ENCODE measurements at regions not wholly inside any gene's neighbourhood (a gene's known extent, or its start where the extent isn't known, plus 50 kb on each side); places are given as distances from the start of the nearest gene placed in this dataset.

GRCh38 chr9:26561928-26562327, 330.7 kb downstream of the CAAP1 start:
- no peak for TF ChIP-seq CTCF (IDR thresholded peaks at IDR 0.05; ENCODE audit: control extremely low read depth in 1 of 3, insufficient read depth in 1 of 3, low read depth in 1 of 3, low read length in 3 of 3)
- no peak for TF ChIP-seq POLR2AphosphoS5 (IDR thresholded peaks at IDR 0.05; ENCODE audit: low read depth, low read length)
- no peak for TF ChIP-seq GABPA (IDR thresholded peaks at IDR 0.05; ENCODE audit: borderline replicate concordance, insufficient read depth, low read length)
- TF ChIP-seq RNF2 (IDR thresholded peaks at IDR 0.05; ENCODE audit: borderline replicate concordance, low read depth, low read length, missing control alignments, poor library complexity, severe bottlenecking): no peak
- TF ChIP-seq TAF1 (IDR thresholded peaks at IDR 0.05; ENCODE audit: low read depth, low read length): no peak
- no peak for TF ChIP-seq CREB1 (IDR thresholded peaks at IDR 0.05)
